PC-3 (cell line): ENCODE measurements at regions not wholly inside any gene's neighbourhood (a gene's known extent, or its start where the extent isn't known, plus 50 kb on each side); places are given as distances from the start of the nearest gene placed in this dataset.

Experiments
- CTCF ChIP-seq: fragments of 300-600 bp; sonication (generic); conservative IDR thresholded peaks from 2 replicates; pipeline ENCODE4 v1.5.1; 2017; ENCODE audit warnings: antibody characterized with exemption, low read depth, mild to moderate bottlenecking, low read length
- EZH2 ChIP-seq: fragments of 300-600 bp; sonication (generic); IDR thresholded peaks from one replicate; pipeline ENCODE4 v1.6.1; 2017; ENCODE audit warnings: antibody characterized with exemption, mild to moderate bottlenecking, low read length; ENCODE audit not compliant: unreplicated experiment
- EZH2phosphoT487 ChIP-seq: fragments of 300-600 bp; sonication (generic); IDR thresholded peaks from 2 replicates; pipeline ENCODE4 v1.6.1; 2018; ENCODE audit warnings: mild to moderate bottlenecking, antibody characterized with exemption, low read length, borderline replicate concordance

GRCh38 chrX:131441033-131441432, 102.8 kb upstream of the OR13H1 start:
- no peak for TF ChIP-seq EZH2
- TF ChIP-seq CTCF, result no peak
- TF ChIP-seq EZH2phosphoT487, result no peak
